Stimulated activated CD4-positive, alpha-beta T cell treated with anti-CD3 and anti-CD28 coated beads, Interleukin-2, amount 100 ng/mL, for 4 hours (primary cell): ENCODE measurements at regions not wholly inside any gene's neighbourhood (a gene's known extent, or its start where the extent isn't known, plus 50 kb on each side); places are given as distances from the start of the nearest gene placed in this dataset.

ENCODE experiments used
- DNase-seq: peaks from one replicate; pipeline ENCODE4 v3.0.0-alpha.2; 2020; ENCODE audit warnings: low read depth

DNA sequence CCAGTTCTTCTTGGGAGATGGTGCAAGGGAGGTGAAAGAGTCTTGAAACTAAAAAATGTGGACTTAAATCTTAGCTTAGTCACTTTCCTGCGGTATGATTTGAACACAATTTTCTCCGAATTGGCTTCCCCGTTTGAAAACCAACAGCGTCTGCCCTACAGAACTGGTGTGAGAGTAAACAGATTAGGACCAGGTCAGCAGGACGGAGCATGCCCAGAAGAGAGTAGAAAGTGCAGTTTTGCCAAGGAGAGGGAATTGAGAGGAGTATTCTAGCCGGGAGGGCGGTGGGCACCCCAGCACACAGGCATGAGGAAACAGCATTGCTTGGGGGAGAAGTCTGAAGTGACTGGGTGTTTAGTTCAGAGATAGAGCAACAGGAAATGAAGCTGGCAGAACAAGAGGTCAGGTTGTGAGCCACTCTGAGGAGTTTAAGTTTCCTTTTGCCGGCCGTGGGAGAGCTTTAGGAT, 927.1 kb downstream of the VRK1 start:
- DNase-seq, result no peak

DNA sequence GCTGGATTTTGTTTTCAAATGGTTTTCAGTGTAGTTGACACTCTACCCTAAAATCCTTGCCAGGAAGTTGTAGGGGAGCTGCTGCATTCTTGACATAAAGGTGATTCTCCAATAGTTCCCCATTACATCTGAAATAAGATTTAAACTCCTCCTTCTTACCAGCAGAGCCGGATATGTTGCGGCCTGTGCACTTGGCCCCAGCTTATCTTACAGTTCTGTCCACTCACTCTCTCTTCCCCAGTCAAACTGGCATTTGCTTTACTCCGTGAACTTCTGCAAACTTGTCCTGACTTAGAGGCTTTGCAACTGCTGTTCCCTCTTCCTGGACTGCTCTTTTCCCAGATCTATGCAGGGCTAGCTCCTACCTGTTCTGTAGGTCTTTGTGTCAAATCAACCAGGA, 929.5 kb downstream of the VRK1 start:
- DNase-seq, result no peak

DNA sequence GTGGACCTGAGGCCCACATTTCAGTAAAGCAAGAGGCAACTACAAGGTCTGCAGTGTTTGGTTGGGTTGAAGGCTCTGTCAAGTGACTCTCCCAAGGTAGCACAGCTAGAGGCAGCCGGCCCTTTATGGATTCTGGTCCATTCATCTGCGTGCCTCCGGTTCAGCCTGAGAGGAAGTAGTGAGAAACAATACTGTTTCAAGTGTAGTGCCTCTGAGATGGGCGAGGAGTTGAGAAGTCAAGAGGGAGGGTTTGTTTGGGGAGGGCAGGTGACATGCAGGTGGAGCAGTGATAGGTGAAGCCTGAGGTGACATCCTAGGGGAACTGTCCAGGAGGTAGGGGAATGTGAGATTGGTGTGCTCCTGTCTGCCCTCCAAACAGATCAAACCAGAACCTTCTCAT, 933.5 kb downstream of the VRK1 start:
- DNase-seq, result no peak

DNA sequence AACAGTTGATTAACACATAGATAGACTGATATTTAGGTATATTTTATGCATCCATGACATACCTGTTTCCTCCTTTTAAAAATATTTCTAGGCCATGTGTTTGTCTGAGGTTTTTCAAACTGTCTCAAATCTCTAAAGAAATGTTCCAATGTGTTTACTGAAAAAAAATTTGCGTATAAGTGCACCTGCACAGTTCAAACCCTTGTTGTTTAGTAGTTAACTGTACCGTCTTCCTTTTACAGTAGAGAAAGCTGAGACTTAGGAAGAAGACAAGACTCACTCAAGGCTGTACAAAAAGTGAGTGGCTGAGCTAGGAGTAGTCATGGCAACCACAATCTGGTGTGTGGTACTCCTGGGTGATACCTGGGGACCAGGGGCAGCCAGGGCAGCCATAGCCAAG, 934.6 kb downstream of the VRK1 start:
- DNase-seq, result no peak

DNA sequence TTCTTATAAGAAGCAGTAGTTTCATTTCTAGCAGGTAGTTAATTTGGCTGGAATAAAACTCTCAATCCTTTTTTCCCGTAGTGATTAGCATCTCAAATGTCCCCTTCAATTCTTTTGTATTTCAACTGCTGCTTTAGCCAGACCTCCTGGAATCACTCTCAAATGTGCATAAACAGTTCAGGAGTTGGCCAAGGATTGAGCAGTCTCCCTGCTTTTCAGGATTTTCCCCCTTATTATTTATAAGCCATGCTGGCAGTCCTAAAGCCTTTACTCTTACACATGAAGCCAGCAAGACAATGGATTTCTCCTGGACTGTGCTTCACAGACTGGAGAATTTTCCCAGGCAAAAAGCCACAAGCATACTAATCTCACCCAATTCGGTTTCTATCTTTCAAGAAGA, 950.1 kb downstream of the VRK1 start:
- DNase-seq, result no peak

DNA sequence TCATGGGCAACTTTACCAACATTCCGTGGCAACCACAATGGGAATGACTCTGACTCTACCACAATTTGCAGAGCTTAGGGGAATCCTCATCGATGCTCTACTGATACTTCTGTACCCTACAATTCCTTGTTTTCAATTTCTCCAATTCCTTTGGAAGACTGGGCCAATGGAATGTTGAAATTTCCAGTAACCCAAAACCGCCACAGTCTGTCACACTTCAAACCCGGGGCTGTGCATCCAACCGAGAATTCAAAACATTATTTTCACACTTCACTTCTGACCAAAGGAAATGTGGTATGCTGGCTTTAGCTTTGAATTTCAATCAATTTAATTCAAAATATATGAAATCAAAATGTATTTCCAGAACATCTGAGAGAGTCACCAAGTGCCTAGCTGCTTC, 951.4 kb downstream of the VRK1 start:
- DNase-seq, result no peak

DNA sequence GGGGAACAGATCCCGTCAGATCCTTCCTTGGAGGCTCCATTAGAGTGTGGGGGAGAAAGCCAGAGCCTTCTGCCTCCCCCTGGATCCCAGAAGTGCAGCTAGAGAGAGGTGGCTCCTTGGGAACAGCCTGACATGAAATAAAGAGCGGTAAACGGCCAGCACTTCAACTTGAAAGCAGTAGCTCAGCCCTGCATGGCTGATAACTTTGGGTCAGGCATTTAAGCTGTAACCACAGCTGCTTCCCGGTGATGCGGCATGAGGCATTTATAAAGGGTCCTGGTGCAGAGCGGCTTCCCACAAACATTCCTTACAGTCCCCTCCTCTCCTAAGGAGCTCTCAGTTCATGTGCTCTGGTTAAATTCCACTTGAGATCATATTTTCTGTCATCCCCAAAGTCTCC, 960.3 kb downstream of the VRK1 start:
- DNase-seq, result no peak

DNA sequence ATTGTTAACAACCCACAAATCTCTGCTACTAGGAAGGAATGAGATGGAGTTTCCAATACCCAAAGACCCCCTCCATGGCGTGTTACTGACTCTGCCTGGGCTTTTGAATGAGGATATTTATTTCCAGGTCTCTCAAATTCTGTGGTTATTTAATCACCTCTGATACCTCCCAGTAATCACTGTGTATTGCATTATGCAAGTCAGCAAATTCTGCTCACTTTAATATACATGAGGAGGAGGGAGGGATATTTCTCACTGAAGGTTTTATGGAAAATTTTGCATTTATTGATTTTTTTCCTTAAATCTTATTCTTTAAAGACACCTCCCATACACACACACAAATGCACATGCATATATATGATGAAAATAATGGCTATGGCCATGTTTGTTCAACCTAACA, 962.9 kb downstream of the VRK1 start:
- DNase-seq, result no peak

DNA sequence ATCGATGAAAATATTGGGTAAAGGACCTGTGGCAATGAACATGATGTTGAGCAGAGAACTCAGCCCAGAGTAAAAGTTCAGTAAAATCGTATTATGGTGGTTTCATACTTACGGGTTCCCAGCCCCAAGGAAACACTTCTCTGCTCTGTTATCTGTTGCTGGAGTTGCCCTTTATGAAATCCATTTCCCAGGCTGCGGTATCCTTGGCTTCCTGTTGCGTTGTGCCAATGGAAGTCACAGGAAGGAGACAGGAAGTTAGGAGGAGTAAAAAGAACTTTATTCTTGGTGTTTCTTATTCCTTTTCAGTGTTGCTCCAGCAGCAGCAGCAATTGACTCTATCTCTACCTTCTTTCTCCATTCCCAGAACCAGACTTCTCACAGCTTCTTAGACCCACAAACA, 965.2 kb downstream of the VRK1 start:
- DNase-seq, result no peak

DNA sequence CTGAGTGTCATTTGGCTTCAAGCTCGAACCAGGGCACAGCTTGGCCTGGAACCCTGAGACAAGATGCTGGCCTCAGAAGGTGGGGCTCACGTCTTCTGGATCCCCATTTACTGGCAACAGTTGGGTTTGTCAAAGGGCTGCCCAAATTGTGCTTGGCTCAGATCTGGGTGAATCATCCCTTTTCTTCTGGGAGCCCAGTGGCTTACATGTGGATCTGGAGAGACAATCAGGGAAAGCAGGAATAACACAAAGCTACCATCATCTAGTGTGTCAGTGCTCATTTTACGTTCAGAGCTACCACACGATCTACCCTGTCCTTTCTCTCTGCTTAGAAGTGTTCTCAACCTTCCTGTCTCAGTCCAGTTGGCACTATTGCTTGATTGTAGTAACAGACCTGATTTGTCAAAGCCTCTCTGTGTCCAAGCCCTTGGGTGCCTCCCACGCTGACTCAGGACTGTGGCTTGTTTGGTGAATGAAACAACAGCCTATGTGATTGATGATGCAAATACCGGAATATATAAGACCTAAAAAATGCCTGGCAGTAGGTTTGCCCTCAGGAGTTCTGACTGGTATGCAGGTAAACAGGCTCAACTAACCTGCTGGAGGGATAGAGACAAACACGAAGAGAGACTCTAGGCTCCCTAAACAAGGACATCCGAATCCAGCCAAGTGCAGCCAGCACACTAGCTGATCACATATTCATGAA, 974.3 kb downstream of the VRK1 start:
- DNase-seq, result no peak

DNA sequence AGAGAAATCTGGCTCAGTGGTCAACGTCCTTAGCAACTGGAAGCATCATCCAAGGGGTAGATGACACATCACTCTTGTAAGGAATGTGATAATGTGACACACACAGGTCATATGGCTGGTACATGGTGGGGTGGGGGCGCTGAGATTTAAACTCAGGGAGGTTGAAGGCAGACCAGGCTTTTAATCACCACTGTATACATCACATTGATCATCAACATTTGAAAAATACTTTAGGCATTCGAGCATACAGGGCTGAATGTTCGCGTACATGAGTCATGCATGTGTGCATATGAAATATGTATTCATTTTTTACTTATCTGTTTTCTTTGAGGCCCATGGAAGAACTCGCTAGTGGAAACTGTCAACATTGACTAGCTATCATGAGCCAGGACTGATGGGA, 976.4 kb downstream of the VRK1 start:
- DNase-seq, result no peak

DNA sequence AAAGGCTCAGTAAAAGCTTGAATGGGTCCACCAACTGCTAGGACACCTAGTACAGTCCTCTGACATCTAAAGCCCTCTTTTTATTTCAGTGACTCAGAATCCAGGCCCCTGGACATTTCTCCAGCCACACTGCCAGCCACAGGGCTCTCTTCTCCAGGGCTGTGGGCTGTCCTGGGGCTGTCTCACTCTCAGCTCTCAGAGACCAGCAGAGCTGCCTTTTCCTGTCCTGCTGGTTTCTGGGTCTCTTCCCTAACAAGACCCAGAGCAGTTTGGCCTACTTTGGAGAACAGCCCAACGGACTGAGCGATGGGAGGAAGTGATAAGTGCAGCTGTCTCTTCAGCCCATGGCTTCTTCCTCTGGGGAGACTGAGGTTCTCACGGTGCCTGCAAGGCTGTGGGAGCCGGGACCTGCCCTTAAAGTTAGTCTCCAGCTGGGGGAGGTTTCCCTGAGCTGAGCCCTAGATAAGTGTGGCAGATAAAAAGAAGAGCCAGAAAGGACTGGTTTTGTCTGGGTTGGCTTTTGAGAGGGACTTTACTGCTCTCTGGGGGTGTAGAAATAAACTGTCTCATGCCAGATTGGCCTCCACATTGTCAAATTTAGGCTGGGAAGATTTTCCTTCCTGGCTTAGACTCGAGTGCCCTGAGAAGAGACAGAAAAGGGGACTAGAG, 979.8 kb downstream of the VRK1 start:
- no peak for DNase-seq

DNA sequence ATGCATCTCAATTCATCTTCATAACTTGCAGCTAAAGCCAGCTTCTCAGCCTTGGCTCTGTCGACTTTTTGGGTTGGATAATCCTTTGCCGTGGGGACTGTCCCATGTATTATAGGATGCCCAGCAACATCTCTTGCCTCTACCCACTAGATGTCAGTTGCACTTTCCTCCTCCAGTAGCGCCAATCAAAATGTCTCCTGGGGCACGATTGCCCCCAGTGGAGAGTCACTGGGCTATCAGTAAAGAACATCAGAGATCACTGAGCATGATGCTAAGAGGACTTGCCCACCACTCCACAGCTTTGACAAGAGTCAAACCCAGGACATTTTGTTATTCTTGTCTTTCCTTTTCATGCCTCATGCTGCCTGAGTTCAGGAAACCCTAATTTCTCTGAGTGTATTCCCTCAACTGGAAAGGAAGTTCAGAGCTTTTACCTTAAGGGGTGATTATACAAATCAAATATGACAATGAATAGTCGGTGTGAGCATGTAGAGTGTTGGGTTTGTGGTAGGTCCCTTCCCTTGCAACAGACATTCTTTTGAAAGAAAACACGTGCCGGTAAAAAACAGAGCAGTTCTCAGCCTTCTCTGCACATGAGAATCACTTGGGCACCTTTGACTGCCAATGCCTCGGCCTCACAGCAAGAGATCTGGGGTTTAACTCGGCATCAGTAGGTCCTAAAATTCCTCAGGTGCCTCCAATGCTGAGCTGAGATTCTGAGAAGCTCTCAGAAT, 980.6 kb downstream of the VRK1 start:
- no peak for DNase-seq

DNA sequence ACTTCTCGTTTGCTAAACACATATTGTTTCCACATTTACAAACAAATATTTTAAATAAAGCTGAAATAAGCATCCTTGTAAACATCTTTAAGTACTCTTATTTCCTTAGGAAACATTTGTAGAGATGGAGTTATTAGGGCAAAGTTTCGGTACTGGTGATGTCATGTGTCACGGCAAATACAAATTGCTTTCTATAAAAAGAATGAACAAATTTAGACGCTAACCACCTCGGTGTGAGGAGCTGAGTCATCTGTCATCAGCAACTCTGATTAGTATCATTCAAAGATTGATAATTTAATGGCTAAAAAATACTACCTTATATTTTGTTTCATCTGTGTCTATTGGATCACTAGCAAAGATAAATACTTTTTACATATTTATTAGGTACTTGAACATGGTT, 982.0 kb downstream of the VRK1 start:
- DNase-seq, result no peak

DNA sequence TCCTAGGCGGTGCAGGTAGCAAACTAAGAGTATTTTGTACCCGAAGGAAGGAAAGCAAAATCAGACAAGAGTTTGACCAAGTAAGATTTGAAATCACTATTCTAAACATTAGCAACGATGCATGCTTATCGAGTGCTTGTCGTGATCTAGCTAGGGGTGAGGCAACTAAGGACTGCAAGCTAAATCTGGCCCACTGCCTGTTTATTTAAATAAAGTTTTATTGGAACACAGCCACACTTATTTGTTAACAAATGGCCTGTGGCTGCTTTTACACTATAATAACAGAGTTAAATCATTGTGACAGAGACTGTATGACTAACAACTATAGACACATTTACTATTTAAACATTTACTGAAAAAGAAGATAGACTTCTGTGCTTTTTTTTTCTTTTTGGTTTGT, 983.6 kb downstream of the VRK1 start:
- DNase-seq, result no peak

DNA sequence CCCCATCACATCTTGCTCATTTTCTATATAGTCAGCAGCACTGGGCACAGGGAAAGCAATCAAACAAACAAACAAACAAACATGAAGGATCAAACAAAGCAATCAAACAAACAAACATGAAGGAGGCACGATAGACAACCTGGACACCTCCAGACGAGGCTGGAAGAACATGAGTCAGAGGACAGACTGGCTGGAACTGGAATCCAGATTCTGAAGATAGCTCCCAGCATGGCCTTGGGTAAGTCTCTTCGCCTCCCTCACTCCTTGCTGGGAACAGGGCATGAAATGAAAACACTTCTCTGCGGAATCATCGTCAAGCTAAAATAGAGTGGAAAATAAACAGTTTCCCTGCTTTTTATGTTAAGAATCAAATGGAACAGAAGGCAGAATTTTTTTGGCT, 984.8 kb downstream of the VRK1 start:
- DNase-seq, result no peak

DNA sequence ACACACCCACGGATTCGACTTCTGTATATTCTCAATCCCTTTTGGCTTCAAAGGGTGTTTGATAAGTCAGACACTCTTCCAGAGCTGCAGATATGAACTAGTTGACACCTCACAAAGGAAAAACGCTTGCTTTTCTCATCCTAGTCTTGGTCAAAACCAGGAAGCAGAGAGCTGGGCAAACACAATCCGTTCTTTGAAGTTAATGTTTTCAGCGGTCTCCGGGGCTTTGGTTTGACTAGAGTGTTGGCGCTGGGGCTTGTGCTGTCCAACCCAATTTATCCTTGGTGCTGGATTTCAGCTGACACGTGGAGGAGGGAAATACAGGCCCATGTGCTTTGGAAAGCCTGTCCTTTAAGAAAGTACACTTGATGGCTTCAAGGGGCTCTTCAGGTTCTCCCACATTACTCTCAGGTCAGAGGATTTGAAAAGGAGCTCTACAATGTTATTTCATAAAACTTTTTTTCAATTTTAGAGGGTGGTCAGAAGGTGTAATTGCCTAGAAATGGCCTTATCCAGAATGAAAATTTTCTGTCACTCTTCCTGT, 985.8 kb downstream of the VRK1 start:
- DNase-seq, result no peak

DNA sequence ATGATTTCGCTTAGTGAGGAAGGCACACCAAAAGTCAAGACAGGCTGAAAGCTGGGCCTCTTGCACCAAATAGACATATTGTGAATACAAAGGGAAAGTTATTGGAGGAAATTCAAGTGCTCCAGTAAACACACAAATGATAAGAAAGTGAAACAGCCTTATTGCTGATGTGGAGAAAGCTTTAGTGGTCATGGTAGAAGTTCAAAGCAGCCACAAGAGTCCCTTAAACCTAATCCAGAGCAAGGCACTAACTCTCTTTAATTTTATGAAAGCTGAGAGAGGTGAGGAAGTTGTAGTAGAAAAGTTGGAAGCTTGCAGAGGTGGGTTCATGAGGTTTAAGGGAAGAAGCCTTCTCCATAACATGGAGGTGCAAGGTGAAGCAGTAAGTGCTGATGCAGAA, 988.3 kb downstream of the VRK1 start:
- DNase-seq, result no peak

DNA sequence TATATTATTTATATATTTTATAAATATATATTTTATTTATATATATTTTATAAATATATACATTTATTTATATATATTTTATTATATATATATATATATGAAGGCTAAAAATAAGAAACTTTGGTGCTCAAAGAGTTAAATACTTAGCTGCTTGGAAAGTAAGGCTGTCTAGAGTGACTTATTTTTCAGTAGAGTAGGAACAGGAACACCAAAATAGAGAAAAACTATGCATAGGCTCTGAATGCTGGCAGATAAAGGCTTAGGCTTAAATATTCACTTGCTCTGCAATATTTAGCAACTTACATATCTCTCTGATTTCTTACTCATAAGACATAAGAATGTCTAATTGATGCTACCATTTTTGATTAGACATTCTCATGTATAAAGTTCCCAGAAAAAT, 991.2 kb downstream of the VRK1 start:
- no peak for DNase-seq

DNA sequence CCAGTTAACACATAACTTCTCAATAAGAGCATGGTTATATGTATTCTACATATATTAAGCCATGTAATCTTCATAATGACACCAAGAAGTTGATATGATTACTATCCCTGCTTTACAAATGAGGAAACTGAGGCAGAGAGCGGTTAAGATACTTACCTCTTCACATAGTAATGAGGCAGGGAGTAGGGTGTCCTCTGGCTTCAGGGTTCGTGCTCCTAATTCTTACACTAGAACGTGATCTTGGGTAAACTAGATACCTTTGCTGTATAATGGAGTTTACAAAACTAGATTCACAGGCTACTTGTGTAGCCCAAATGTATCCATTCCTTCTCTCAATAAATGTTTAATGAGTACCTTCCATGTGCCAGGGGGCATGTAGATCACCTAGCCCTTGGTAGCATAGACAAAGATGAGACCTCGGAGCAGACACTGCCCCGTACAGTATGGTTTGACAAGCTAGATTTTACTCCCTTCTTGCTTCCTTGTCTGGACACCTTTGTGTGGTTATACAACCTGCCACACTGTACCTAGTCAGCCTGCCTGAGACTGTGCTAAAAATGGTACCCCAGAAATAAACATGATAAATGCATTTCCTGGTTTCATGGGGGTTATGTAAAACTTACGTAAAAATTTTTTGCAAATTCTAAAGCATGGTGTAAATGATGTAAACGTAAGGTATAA, 991.8 kb downstream of the VRK1 start:
- no peak for DNase-seq

DNA sequence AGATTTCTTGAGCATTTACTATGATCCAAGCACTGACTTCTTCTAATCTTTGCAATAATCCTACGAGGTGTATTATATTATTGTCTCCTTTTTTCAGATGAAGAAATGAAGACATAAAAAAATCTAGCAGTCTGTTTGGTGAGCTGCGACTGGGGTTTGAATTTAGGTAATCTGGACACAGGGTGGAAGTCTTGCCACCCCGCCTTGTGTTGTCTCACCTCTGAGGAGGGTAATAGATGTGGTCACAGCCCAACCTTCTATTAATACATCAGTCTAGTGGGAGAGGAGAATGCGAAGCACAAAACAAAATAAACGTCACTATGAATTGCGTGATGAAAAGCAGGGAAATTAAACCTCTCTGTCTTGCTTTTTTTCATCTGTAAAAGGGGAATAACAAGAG, 993.9 kb downstream of the VRK1 start:
- DNase-seq, result no peak

DNA sequence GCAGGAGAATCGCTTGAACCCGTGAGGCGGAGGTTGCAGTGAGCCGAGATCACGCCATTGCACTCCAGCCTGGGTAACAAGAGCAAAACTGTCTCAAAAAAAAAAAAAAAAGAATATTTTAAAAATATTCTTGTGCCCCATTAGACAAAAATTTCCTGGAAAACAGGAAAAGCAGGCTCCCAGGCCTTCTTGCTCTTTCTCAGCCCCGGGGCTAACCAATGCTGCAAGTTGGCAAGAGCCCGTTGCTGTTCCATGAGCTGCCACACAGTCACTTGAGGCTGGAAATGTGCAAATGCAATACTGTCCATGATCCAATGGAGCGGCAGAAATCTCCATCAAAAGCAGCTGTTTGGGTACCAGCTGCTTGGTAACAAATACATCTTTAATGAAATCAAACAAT, 994.7 kb downstream of the VRK1 start:
- DNase-seq, result no peak

DNA sequence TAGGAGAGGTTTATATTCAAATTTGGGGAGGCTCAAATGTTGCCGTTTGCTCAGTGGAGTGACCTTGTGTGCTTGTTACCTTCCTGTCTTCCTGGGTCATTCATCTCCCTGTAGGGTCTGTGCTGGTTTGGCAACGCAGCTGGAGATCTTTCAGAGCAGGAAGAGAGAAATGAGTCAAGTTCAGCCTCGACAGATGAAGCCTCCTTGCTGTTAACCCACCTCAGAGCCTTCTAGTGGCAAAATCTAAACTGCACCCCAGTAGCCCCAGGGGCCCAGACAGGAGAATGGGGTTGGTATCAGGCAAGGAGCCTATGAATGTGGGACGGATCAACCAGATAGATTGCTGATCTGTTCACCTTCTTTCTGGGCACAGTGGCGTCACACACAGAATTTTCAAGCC, 999.3 kb downstream of the VRK1 start:
- no peak for DNase-seq
